ENCODE measurements at regions not wholly inside any gene's neighbourhood (a gene's known extent, or its start where the extent isn't known, plus 50 kb on each side); places are given as distances from the start of the nearest gene placed in this dataset.
"Not testable (repeated sequence)": the region's sequence is repeated elsewhere in the genome, so short reads cannot be mapped to it uniquely, and the experiment has no call there.

DNA sequence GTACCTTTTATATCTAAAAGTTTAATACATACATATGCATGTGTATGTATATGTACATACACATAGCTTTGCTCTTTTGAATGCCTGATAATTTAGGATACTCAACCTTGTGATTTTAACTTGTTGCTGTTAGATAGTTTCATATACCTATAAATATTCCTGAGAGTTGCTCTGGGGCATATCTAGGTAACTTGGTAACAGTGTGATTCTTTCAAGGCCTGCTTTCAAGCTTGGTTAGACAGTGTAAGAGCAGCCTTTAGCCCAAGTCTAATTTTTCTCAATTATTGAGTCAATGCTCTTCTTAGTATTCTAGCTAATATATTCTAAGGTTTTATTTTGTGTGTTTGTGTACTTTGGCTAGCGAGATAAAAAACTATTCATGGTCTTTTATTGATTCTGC lies 762.1 kb upstream of the MIR17HG start:
- DNase-seq, result no peak

DNA sequence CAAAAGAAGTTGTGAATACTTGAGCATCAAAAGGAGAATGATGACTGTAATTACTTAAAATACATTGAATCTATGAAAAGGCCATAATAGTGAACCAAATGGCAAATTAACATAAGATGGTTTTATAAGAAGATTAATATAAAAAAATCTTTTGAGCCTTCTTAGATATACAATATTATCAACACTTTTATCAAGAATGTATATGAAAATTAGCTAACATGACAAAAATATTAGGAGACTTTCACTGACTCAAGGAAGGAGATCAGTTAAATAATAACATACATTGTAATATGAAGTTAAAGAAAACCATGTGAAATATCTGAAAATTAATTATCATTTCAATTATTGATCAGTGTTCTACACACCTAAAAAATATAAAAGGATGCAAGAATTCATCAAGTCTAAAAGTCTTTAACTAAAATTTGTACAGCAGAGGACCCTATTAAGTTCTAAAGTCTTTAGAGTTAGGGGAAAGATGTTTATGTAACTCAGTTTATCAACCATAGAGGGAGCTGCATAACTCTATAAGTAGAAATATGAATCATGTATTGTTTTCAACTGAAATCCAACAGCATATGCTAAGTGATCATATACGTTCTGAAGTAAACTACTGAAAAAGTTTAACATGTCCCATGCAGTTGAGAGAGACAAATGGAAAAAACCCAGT lies 756.1 kb upstream of the MIR17HG start:
- DNase-seq, result no peak

DNA sequence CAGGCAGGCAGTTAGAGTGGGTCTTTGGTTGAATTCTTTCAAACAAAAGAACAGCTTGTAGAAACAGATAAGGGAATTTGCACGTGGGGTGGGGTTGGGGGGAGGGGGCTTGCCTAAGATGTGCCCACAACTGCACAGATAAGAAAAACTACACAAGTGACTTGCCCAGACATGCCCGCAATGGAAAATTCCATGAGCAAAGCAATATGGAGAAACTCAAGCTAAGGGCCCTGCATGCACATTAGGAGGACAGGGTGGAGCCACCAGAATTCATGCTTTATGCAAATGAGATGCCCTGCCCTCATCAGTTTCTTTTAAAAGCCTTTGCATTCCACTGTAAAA lies 755.6 kb upstream of the MIR17HG start:
- DNase-seq, result no peak

DNA sequence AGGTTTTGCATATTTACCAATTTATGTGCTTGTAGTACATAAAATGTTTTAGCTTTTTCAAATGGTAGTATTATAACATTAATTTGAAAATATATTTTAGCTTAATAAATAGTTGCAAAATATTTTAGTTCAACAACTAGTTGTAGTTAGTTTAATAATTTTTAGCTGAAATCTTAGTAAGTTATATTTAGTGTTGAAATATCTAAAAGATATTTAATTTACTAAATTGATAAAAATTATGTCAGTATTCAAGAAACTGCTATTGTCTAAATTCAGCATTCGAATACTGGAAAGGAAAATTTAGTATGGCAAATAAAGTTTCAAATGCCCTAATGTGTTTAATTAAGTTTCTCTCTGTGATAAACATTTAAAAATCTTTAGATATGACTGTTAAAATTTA lies 754.5 kb upstream of the MIR17HG start:
- no peak for DNase-seq

DNA sequence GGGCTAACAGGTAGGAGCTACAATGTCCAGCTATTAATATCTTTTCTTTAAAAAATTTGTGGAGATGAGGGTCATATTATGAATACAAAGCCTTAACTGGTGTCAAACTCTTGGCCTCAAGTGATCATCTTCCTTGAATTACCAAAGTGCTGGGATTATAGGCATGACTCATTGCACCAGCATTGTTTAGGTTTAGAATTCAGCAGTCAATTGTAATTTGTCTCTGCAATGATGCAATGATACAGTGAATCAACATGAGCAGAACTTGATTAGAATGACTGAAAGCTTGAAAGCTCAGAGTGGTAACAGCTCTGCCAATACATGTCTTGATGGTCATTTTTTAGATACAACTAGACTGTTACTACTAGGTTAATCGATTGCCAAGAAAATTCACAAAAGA lies 752.8 kb upstream of the MIR17HG start:
- DNase-seq, result no peak

DNA sequence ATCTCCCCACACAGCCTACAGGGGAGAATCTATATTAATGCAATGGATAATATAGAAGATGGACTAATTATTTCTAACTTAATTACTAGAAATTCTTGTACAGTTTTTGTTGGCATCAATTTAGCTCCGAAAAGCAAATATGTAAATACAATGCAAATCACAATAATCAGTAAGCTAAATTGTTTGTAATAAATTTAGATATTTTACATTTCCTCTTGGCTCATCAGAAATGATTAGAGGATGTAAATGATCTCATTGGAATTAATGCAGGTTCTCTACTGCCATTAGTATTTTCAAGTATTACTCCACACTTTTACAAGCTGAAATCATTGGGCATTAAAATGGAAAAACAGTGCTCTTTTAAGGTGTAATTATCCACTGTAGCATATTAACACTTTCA lies 741.8 kb upstream of the MIR17HG start:
- DNase-seq, result no peak

DNA sequence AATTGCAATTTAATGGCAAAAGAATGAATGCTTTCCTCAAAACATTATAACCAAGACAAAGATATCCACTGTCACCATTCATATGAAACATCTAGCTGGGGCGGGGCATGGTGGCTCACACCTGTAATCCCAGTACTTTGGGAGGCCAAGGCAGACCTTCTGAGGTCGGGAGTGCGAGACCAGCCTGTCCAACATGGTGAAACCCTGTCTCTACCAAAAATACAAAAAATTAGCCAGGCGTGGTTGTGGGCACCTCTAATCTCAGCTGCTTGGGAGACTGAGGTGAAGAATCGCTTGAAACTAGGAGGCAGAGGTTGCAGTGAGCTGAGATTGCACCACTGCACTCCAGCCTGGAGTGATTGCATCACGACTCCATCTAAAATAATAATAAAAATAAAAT lies 740.6 kb upstream of the MIR17HG start:
- DNase-seq, result not testable (repeated sequence)

DNA sequence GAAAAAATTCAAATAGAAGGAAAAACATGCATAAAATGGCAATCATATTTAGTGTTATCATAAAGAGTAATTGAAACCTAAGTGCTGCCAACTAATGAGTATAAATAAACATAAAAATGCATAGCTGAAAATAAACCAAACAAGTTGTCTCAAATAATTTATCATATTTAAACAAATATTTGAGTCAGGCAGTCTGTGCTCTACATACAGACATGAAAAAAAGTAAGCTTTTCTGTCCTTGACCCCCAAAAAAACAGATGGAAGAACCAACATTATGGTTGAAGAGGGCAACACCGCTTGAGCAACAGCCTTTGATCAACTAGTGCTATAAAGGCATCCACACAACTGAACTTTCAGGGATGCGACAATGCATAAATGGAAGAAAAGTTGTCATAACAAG lies 735.1 kb upstream of the MIR17HG start:
- DNase-seq, result no peak

DNA sequence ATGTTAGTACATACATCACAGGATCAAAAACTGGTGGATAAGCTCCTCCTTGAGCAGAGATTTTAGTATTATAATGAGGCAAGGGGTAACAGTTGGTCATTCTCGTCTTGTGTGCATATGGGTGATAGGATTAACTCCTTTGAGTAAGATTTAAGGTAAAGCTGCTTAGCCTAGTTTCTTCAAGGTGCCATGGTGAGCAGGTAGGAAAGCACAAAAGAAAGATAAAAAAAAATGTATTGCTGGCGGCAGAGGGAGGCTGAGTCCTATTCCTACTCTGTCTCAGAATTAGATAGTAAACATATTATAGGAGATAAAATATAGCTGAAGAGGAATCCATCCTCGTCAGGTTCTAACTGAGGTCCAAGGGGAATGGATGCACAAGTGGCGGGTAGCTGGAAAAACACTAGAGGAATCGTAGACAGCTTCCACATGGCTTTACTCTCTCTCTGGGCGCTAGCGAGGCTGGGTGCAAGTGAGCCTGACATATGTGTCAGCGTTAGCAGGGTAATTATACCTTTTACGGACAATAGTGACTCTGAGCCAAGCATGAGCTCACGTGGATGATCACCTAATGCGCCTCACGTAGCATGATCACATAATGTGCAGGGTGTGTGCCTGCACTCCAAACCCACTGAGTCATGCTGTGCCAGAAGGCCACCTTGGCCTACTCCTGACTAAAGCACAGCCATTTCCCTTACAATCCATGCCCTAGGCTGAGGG lies 734.3 kb upstream of the MIR17HG start:
- DNase-seq, result no peak

DNA sequence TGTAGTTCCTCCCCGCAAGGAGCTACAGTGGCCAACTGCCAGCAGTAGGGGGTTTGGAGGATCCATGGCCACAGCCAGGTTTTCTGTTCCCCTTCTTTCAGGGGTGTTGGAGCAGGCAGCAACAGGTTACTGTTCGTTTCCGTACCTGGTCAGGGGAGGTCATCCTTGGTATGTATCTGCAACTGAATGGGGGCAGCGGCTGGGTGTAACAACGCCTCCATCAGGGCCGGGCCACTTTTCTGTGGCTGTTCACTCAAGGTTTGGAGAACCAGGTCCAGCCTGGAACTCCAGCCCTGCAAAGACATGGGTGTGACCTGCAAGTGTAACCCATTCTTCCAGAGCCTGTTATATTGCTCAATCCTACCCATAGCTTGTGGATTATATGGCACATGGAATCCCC lies 732.3 kb upstream of the MIR17HG start:
- no peak for DNase-seq

DNA sequence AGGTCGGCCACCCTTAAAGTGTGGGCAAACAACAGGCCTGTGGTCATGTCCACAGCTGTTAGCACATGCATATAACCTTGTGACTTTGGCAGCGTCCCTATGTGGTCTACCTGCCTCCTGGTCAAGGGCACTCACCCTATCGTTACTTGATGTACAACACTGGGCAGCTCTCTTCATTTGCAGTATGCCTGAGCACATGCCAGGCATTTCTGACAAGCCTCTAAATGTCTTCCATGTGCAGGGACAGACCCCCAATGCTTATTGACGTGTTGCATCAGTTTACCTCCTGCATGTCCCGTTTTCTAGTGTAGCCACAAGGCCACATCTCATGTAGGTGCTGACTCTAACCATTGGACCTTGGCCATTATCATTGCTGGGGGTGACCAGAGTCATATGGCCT lies 731.7 kb upstream of the MIR17HG start:
- no peak for DNase-seq

DNA sequence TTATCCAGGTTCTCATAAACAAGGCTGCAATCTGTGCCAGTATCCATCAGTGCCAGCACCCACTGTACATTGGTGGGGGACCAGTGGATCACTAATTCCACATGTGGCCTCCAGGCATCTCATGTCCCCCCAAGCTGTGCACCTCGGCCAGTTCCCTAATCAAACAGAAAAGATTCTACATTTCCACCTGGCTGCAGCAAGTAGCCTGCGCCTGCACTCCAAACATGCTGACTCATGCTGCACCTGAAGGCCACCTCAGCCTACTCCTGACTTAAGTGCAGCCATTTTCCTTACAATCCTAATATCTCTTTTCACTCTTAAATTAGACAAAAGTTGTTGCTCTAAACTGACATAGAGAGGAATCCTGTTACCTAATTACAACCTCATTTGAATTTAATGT lies 729.4 kb upstream of the MIR17HG start:
- DNase-seq, result no peak

DNA sequence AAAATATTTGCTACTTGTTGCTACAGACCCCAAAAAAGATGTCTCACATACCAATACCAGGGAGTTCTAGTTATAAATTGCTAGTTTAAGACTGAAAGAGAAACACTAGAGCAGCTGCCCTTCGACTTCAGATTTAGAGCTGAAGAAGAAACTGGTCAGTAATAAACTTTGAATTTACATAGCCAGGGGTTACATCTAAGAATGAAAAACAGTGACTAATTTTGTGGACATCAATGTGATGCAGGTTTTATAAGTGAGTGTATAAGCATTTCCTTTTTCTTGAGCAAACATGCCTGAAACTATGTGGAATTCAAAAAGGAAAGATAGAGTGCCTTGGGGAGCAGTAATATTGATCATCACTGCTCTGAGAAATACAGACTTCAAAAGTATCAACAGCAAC lies 724.9 kb upstream of the MIR17HG start:
- no peak for DNase-seq

DNA sequence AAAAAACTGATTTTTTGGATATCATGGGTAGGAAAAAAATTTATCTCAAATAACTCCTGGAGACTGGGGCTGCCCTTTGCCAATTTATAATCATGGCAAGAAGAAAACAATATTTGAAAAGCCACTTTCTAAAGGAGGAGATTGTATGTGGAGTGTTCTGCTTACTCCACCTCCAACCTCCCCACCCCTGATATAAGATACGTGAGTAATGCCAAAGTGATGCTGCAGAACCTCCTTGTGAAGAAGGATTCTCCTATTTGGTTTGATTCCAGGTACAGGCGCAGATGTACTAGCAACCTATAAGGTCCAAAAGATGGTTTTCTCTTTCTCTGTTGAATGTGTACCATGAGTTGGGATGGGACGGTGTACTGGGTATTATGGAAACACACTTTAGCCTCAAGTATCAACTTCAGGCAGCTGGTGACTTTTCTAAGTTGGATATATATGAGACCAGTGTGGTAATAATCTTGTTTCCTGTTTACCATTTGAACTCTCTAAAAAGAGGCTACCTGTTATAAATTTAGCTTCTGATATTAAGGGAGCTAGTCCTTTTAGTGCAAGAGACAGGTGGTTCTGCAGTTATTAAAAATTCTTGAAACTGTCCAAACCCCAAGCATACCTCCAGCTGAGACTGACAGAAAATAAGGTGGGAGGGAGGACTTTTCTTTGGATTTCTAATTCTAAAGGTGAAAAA lies 724.0 kb upstream of the MIR17HG start:
- DNase-seq, result no peak

DNA sequence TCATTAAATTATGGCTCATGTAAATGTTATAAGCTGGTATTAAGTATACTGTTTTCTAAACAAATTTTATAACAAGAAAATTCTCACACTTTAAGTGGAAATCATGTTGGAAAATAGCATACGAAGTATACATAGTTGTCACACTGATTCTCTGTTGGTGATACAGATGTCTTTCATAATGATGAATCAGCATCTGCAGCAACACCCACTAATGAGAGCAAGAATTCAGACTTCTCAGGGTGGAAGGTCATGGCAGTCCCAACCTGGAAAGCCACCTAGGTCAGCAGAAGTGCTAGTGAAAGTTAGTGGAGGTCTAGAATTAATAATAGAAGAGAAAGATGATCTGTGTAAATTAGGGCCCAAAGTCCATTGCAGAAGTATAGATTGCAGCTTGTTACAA lies 719.7 kb upstream of the MIR17HG start:
- no peak for DNase-seq

DNA sequence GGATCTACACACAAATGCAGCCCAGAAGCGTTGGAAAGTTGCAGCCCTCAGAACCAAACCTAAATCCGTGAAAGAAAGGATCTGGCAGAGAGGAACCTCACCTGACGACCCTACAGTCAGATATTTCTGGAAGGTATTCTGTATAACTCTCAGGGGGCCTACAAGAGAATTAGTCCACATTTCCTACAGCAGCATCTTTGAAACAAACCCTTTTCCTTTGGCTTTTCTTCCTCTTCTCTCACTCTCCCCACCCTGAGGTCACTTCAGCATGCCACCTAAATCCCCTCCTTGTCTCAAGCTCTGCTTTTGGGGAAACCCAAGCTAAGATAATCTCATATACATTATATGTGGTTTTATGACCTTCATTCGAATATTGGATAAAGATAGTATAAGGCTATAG lies 719.0 kb upstream of the MIR17HG start:
- no peak for DNase-seq

DNA sequence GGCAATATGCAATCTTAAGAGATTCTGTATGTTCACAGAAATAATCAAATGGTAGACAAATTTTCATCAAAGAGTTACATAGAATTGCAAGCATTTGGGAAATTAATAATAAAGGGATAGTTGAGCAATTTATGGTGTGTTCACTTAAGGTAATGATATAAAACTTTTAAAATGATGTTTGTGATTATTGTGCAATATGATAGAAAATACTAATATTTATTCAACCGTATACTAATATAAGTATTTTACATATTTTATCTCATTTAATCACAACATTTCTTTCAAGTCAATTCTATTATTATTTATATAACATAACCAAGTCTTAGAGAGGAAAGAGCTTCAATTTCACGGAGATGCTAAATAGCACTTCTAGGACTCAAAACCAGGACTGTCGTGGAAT lies 716.8 kb upstream of the MIR17HG start:
- DNase-seq, result no peak

DNA sequence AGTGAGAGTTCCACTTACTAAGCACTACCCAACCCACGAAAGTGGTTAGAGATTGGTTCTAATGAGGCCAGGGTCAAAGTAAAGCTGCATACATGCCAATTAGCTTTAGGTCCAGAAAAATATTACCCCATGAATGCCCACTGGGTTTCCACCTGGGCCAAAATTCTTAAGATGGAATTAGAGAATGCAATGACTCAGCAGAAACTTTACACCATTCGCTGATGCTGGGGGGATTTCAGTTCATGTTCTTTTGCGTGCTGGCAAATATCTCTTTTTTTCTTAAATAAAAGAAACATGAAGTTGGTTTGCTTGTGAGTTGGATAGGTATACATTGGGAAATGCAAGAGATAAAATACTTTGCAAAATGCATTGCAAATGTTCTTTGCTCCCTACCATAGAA lies 715.3 kb upstream of the MIR17HG start:
- DNase-seq, result no peak

DNA sequence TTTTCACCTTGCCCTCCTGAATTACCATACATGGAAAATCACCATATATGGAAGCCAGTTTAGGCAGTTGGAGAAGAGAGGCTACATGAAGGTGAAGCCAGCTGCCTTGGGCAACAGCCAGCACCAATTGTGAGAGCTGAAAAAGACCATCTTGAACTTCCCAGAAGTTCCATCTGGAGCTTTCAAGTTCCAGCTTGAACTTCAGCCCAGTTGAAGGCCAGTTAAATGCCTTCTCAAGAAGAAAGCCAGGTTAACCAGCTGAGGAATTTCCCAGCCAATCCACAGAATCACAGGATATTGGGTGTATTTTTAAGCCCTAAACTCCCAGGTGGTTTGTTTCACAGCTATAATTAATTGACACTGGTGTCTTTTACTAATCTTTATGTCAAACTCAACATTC lies 713.6 kb upstream of the MIR17HG start:
- no peak for DNase-seq

DNA sequence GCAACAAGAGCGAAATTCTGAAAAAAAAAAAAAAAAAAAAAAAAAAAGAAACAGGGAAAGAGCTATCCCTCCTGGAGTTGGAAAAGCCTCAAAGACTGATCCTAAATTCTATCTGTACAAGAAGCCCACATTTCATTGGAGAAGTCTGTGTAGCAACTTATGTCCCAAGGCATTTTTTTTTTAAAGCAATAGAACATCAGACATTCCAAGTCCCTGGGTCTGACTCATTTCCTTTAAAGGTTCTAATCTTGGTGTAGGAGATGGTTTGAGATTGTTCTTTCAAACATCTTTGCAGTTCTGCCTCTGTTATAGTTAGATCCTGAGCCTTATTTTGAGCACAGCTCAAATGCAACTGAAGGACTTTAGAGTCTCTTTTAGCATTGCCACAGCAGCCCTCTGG lies 706.5 kb upstream of the MIR17HG start:
- no peak for DNase-seq

DNA sequence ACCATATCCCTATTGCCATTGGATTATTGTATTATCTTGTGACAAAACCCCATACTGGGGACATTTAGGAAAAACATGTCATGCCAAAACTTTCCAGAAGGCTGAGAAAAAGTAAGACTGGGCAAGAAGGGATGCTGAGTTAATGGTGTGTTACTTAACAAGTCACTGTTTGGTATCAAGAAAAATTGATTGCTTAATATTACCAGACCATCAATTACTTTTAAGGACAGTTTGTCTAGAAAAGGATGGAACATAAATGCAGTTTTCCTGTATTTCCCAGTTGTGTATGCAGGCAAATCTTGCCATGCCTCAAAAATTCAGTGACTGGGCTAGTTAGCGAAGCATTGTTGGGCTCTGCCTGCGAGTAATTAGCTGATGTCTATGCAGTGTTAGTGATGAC lies 705.6 kb upstream of the MIR17HG start:
- DNase-seq, result no peak

DNA sequence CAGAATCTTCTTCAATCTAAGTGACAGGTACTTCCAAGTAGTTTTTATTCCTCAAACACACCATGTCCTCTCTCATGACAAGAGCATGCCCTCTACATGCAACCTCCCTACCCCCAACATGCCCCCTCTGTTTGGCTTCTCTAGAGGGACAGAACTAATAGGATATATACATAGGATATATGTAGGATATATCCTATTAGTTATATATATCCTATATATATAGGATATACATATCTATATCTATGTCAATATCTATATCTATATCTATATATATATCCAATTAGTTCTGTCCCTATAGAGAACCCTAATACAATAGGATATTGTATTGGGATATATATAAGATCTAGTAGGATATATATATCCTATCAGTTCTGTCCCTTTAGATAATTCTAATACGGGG lies 701.9 kb upstream of the MIR17HG start:
- DNase-seq, result no peak

DNA sequence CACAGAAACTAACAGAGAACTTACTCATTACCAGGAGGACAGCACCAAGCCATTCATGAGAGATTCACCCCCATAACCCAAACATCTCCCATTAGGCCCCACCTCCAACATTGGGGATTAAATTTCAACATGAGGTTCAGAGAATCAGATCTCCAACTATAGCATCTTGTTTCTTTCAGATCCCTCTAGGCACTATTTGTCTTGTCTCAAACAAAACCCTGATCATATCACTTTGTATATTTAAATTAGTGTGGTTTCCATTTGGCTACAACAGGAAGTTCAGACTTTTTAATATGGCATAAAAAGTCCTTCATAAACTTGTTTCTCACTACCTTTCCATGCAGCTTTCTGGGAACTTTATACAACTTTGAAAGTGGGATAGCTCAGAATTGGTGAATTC lies 699.0 kb upstream of the MIR17HG start:
- no peak for DNase-seq

DNA sequence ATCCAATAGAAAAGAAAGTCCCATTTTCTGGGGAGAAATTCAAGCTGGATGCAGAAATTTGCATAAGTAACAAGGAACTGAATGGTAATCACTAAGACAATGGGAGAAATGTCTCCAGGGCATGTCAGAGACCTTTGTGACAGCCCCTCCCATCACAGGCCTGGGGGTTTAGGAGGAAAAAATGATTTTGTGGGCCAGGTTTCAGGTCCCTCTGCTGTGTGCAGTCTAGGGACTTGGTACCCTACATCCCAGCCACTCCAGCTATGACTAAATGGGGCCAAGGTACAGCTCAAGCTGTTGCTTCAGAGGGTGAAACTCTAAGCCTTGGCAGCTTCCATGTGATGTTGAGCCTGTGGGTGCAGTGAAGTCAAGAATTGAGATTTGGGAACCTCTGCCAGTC lies 695.5 kb upstream of the MIR17HG start:
- DNase-seq, result no peak

DNA sequence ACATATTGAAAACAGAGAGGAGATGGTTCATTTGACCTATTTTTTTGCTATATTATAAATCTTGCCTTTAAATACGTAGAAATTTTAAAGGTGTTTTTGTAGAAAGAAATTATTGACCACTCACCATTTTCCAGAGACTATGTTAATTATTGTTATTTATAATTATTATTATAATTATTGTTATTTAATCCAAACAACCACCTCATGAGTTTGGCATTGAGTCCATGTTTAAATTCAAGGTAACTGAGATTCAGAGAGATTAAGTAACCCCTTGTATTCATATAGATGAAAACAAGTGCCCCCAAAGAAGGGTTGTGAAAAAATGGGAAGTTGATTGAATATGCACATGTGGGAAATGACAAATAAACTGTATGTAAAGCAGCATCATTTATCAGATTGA lies 692.5 kb upstream of the MIR17HG start:
- DNase-seq, result no peak
